Heart left ventricle (tissue), 13 donors: ENCODE measurements at regions not wholly inside any gene's neighbourhood (a gene's known extent, or its start where the extent isn't known, plus 50 kb on each side); places are given as distances from the start of the nearest gene placed in this dataset.

ENCODE experiments used
- CTCF ChIP-seq, 12 donors: fragments of 200-600 bp; sonication (generic) in 4 of 12; IDR thresholded peaks; one replicate each; pipeline versions ENCODE4 v1.5.0 to v1.8.0; 2018 to 2022; ENCODE audit warnings: antibody characterized with exemption in 12 of 12, mild to moderate bottlenecking in 5 of 12
- POLR2A ChIP-seq, 2 donors: fragments of 450-650 bp; IDR thresholded peaks; one replicate each; pipeline ENCODE4 v1.6.1; 2017; ENCODE audit warnings: antibody characterized with exemption in 2 of 2, mild to moderate bottlenecking in 2 of 2, moderate library complexity in 2 of 2
- donor health status: ischemic (EF 13 %, LVEDD 7.1; RV severe dilation, severe dysfunction).
- donor health status: DM: no; HTN: yes; CAD: no.
- donor health status: DM: no; HTN: no; CAD: no.
- donor health status: ischemic (EF 25% LVEDD 6.9; RV normal size, moderate dysfunction).
- donor health status: ischemic (EF 25% LVEDD 5.7; RV mildly dilated, moderate dysfunction).
- donor health status: ischemic (EF 35%, LVEDD 5.7; RV mildly dilated, moderate dysfunction).
- donor health status: nonischemic (EF 11% LVEDD 7.7; RV severe dilation, severe dysfunction).
- donor health status: DM: yes; HTN: yes; CAD: no.
- donor health status: PGD.
- donor health status: ischemic (EF 29% LVEDD 5.4; RV normal size, mild dysfunction).
- donor health status: nonischemic (EF 23%, LVEDD 6.1; RV moderate dilation, normal function).

- TF ChIP-seq CTCF (IDR thresholded peaks at IDR 0.05) (no peak), POLR2A (IDR thresholded peaks at IDR 0.05) (no peak)
Measured at GRCh38 chr10:20686015-20686635, 211.0 kb downstream of the NEBL start.
